Choroid plexus epithelial cell (primary cell): ENCODE measurements at regions not wholly inside any gene's neighbourhood (a gene's known extent, or its start where the extent isn't known, plus 50 kb on each side); places are given as distances from the start of the nearest gene placed in this dataset.

ENCODE experiments used
- DNase-seq: peaks from one replicate; pipeline ENCODE4 v3.0.0-alpha.2; 2010; ENCODE audit warnings: low read depth
- H3K4me3 ChIP-seq: 2 replicates; pipeline ENCODE4 v1.5.1; 2011; ENCODE audit warnings: low read depth, mild to moderate bottlenecking, control low read depth, low read length, moderate library complexity
- TF ChIP-seq, protein P1 (sequence below): conservative IDR thresholded peaks from 2 replicates; pipeline ENCODE4 v1.5.1; 2011; ENCODE audit warnings: low read depth, mild to moderate bottlenecking, control low read depth, inconsistent platforms, low read length, moderate library complexity

GRCh38 chr3:182605882-182606611, 187.3 kb upstream of the ATP11B start:
- DNase-seq, result no peak
- no peak overlapping the region for H3K4me3 ChIP-seq
- TF ChIP-seq, protein P1, sequence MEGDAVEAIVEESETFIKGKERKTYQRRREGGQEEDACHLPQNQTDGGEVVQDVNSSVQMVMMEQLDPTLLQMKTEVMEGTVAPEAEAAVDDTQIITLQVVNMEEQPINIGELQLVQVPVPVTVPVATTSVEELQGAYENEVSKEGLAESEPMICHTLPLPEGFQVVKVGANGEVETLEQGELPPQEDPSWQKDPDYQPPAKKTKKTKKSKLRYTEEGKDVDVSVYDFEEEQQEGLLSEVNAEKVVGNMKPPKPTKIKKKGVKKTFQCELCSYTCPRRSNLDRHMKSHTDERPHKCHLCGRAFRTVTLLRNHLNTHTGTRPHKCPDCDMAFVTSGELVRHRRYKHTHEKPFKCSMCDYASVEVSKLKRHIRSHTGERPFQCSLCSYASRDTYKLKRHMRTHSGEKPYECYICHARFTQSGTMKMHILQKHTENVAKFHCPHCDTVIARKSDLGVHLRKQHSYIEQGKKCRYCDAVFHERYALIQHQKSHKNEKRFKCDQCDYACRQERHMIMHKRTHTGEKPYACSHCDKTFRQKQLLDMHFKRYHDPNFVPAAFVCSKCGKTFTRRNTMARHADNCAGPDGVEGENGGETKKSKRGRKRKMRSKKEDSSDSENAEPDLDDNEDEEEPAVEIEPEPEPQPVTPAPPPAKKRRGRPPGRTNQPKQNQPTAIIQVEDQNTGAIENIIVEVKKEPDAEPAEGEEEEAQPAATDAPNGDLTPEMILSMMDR, result no peak

DNA sequence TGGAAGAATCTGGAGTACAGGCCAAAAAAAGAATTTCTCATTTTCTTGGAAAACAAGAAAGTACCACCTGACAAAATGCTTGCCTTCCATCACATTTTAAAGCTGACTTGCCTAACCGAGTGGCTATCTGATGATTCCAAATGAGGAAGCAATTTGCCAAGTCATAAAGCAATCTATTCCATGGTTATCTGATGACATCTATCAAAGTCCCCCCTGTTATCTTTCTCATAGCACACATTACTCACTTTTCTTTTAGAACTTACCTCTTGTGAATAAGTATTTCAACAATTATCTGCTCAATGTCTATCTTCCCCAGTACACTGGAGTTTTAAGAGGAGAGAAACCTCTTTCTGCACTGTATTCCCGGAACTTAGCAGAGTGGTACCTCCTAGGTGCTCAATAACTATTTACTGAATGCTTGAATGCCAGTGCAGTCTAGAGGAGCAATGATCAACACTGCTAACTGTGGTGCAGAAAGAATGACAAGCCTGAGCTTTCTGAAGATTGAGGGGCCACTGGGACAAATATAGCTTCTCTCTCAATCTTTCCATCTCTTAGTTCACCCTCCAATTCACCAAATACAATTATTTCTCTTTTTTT, 186.3 kb upstream of the ATP11B start:
- H3K4me3 ChIP-seq, result no peak overlapping the region
- TF ChIP-seq, protein P1, result no peak
- no peak for DNase-seq

GRCh38 chr3:182608832-182609231, 184.5 kb upstream of the ATP11B start:
- TF ChIP-seq, protein P1, result no peak
- H3K4me3 ChIP-seq, result no peak overlapping the region
- DNase-seq, result no peak

DNA sequence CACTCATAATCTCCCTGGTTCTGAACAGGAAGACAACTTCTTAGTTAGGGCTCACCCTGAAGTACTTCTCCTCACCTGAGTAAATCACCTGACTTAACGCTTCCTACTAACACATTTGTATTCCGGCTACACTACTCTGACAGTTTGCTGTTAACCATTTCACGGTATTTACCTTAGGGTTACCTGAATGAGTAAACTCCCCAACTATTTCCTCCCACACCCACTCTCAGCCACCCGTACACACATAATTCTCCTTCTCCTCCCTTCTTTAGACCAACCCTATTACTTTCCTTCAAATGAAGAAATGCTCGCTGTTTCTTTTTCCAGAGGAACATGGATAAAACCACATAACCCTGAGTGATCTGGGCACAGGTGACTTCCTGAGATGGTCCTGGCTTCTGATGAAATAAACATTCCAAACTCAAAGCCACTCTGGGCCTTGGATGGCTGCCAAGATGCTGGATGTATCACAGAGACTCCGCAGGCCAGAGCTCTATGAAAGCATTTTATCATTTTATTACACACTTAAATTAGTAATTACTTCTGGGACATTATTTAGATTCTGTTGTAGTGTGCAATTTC, 183.6 kb upstream of the ATP11B start:
- no peak overlapping the region for H3K4me3 ChIP-seq
- TF ChIP-seq, protein P1, result no peak
- no peak for DNase-seq

- TF ChIP-seq, protein P1, result no peak
- H3K4me3 ChIP-seq, result no peak overlapping the region
- no peak for DNase-seq
Measured at GRCh38 chr3:182612332-182612731, 181.0 kb upstream of the ATP11B start.

GRCh38 chr3:182617500-182617899, 175.8 kb upstream of the ATP11B start:
- TF ChIP-seq, protein P1, result no peak
- no peak for DNase-seq
- H3K4me3 ChIP-seq, result no peak overlapping the region
